ENCODE measurements at regions not wholly inside any gene's neighbourhood (a gene's known extent, or its start where the extent isn't known, plus 50 kb on each side); places are given as distances from the start of the nearest gene placed in this dataset.
"Not testable (repeated sequence)": the region's sequence is repeated elsewhere in the genome, so short reads cannot be mapped to it uniquely, and the experiment has no call there.

GRCh38 chr18:62651276-62652056 lies 63.9 kb upstream of the PHLPP1 start:
- Histone ChIP-seq H3K79me2 (ENCODE audit: insufficient read depth, low read depth, low read length) (no peaks in the 10 kb centered on the region), H3K4me1 (ENCODE audit: insufficient read depth, low read length, poor library complexity, severe bottlenecking) (peaks cover 49% of the 10 kb centered on the region), H2AFZ (ENCODE audit: low read length) (peak overlapping the region; percentile 95), H4K20me1 (ENCODE audit: insufficient read depth, low read length) (no peaks in the 10 kb centered on the region), H3K4me2 (ENCODE audit: low read length) (peak overlapping the region; percentile 81), H3K36me3 (ENCODE audit: insufficient read depth, low read length) (no peaks in the 10 kb centered on the region), H3K4me3 (ENCODE audit: low read depth, low read length, poor library complexity, severe bottlenecking) (peak overlapping the region; percentile 63), H3K27ac (ENCODE audit: low read depth, low read length, poor library complexity, severe bottlenecking) (peak overlapping the region; percentile 93), H3K9me2 (ENCODE audit: insufficient read depth, low read length) (no peaks in the 10 kb centered on the region), H3K9me3 (ENCODE audit: low read length) (no peaks in the 10 kb centered on the region)
- intact Hi-C loops (cut with micrococcal nuclease; ENCODE audit: unreplicated experiment): loop anchor here (2.0 kb wide), 1 partner anchor 63 kb away; the partner anchor contains the start of gene PHLPP1
- TSS peak; percentile 81 for BruUV-seq (replicated peaks)
- CTCF ChIA-PET (ENCODE audit: unreplicated experiment): interaction anchor here (0.9 kb wide), 1 partner anchor 16 kb away, joined by 3 read pairs; no protein-coding TSS in a partner anchor
- TF ChIP-seq CTCF (conservative IDR thresholded peaks at IDR 0.05; ENCODE audit: low read length): no peak
- TF ChIP-seq EZH2phosphoT487 (IDR thresholded peaks at IDR 0.05; ENCODE audit: borderline replicate concordance, low read depth, low read length): no peak
- peak; percentile 49 for DNase-seq (ENCODE audit: low spot score)
- POLR2A ChIA-PET: interaction anchor here (0.6 to 1.3 kb wide), 4 partner anchors 15 to 1005 kb away, joined by 3 to 4 read pairs (median 4); no protein-coding TSS in a partner anchor

GRCh38 chr18:62652057-62652629 lies 63.2 kb upstream of the PHLPP1 start:
- not testable (repeated sequence) for H3K9me3 ChIP-seq (ENCODE audit: low read length); H3K36me3 ChIP-seq (ENCODE audit: insufficient read depth, low read length); DNase-seq (ENCODE audit: low spot score); H3K79me2 ChIP-seq (ENCODE audit: insufficient read depth, low read depth, low read length); H4K20me1 ChIP-seq (ENCODE audit: insufficient read depth, low read length); BruUV-seq (replicated peaks); H3K9me2 ChIP-seq (ENCODE audit: insufficient read depth, low read length)
- Histone ChIP-seq H2AFZ (ENCODE audit: low read length) (peak overlapping the region; percentile 95), H3K4me1 (ENCODE audit: insufficient read depth, low read length, poor library complexity, severe bottlenecking) (peaks cover 49% of the 10 kb centered on the region), H3K4me2 (ENCODE audit: low read length) (peak overlapping the region; percentile 81), H3K27ac (ENCODE audit: low read depth, low read length, poor library complexity, severe bottlenecking) (peak overlapping the region; percentile 93), H3K4me3 (ENCODE audit: low read depth, low read length, poor library complexity, severe bottlenecking) (peak overlapping the region; percentile 63)
- CTCF ChIA-PET (ENCODE audit: unreplicated experiment): interaction anchor here (0.9 kb wide), 1 partner anchor 17 kb away, joined by 3 read pairs; no protein-coding TSS in a partner anchor
- intact Hi-C loops (cut with micrococcal nuclease; ENCODE audit: unreplicated experiment): loop anchor here (2.0 kb wide), 1 partner anchor 63 kb away; the partner anchor contains the start of gene PHLPP1
- POLR2A ChIA-PET: interaction anchor here (0.6 to 1.3 kb wide), 5 partner anchors 16 to 1004 kb away, joined by 3 to 4 read pairs (median 3); no protein-coding TSS in a partner anchor

- BruUV-seq (replicated peaks): no TSS peak
- CTCF ChIA-PET (ENCODE audit: unreplicated experiment): no interaction called here
Measured at GRCh38 chr18:62655520-62656219, 59.7 kb upstream of the PHLPP1 start.

More at GRCh38 chr18:62655520-62656219, 59.7 kb upstream of the PHLPP1 start:
- Histone ChIP-seq H3K4me1 (ENCODE audit: insufficient read depth, low read length, poor library complexity, severe bottlenecking) (peaks cover 27% of the 10 kb centered on the region), H3K36me3 (ENCODE audit: insufficient read depth, low read length) (no peaks in the 10 kb centered on the region), H4K20me1 (ENCODE audit: insufficient read depth, low read length) (no peaks in the 10 kb centered on the region), H3K79me2 (ENCODE audit: insufficient read depth, low read depth, low read length) (no peaks in the 10 kb centered on the region), H3K4me2 (ENCODE audit: low read length) (no peak overlapping the region), H2AFZ (ENCODE audit: low read length) (no peak overlapping the region), H3K9me2 (ENCODE audit: insufficient read depth, low read length) (no peaks in the 10 kb centered on the region), H3K27ac (ENCODE audit: low read depth, low read length, poor library complexity, severe bottlenecking) (no peak overlapping the region), H3K4me3 (ENCODE audit: low read depth, low read length, poor library complexity, severe bottlenecking) (no peak overlapping the region), H3K9me3 (ENCODE audit: low read length) (no peaks in the 10 kb centered on the region)
- no peak for TF ChIP-seq CTCF (conservative IDR thresholded peaks at IDR 0.05; ENCODE audit: low read length)
- TF ChIP-seq EZH2phosphoT487 (IDR thresholded peaks at IDR 0.05; ENCODE audit: borderline replicate concordance, low read depth, low read length): no peak
- POLR2A ChIA-PET: interaction anchor here (0.7 kb wide), 1 partner anchor 11 kb away, joined by 4 read pairs; no protein-coding TSS in a partner anchor
- no peak for DNase-seq (ENCODE audit: low spot score)
- intact Hi-C loops (cut with micrococcal nuclease; ENCODE audit: unreplicated experiment): no loop called here

Data from OCI-LY7 (cell line).